ENCODE measurements at regions not wholly inside any gene's neighbourhood (a gene's known extent, or its start where the extent isn't known, plus 50 kb on each side); places are given as distances from the start of the nearest gene placed in this dataset.

- H3K27me3 Mint-ChIP-seq (ENCODE audit: low read depth), result no peaks in the 10 kb centered on the region
- H3K9me3 Mint-ChIP-seq, result peaks cover 9% of the 10 kb centered on the region
- ATAC-seq, result no peak
- no peak for TF ChIP-seq MAX (CRISPR knock-in tag; IDR thresholded peaks at IDR 0.05)
- TF ChIP-seq SMAD4 (CRISPR knock-in tag; IDR thresholded peaks at IDR 0.05), result no peak
- no peak for TF ChIP-seq ZNF263 (CRISPR knock-in tag; IDR thresholded peaks at IDR 0.05; ENCODE audit: low read depth)
- H3K36me3 Mint-ChIP-seq, result no peaks in the 10 kb centered on the region
- H3K4me1 Mint-ChIP-seq, result no peaks in the 10 kb centered on the region
- H3K27ac Mint-ChIP-seq, result no peak overlapping the region
- ChIA-PET CTCF (no interaction called here), POLR2A (no interaction called here)
- no peak for DNase-seq (ENCODE audit: low spot score)
- no peak overlapping the region for H3K4me3 Mint-ChIP-seq
These were observed 494.8 kb downstream of the TBC1D4 start for GRCh38 chr13:74987124-74987690.

- no peak for TF ChIP-seq ATF3 (CRISPR knock-in tag; conservative IDR thresholded peaks at IDR 0.05)
- no peak for TF ChIP-seq RELA (CRISPR knock-in tag; IDR thresholded peaks at IDR 0.05; ENCODE audit: borderline replicate concordance)
- TF ChIP-seq ZNF121 (CRISPR knock-in tag; IDR thresholded peaks at IDR 0.05), result no peak
- TF ChIP-seq SP1 (CRISPR knock-in tag; conservative IDR thresholded peaks at IDR 0.05), result no peak
- no peak for TF ChIP-seq SMAD4 (CRISPR knock-in tag; IDR thresholded peaks at IDR 0.05)
- TF ChIP-seq ELF4 (CRISPR knock-in tag; IDR thresholded peaks at IDR 0.05; ENCODE audit: low read depth), result no peak
- TF ChIP-seq ZNF263 (CRISPR knock-in tag; IDR thresholded peaks at IDR 0.05; ENCODE audit: low read depth), result no peak
- no peak for TF ChIP-seq GRHL2 (CRISPR knock-in tag; IDR thresholded peaks at IDR 0.05; ENCODE audit: insufficient replicate concordance, severe bottlenecking)
- TF ChIP-seq IRF2 (CRISPR knock-in tag; IDR thresholded peaks at IDR 0.05; ENCODE audit: borderline replicate concordance, low read depth), result no peak
- POLR2A ChIA-PET, result no interaction called here
- Mint-ChIP-seq H3K27me3 (ENCODE audit: low read depth) (no peaks in the 10 kb centered on the region), H3K27ac (no peak overlapping the region), H3K4me3 (no peak overlapping the region), H3K4me1 (no peaks in the 10 kb centered on the region), H3K36me3 (no peaks in the 10 kb centered on the region), H3K9me3 (peaks cover 9% of the 10 kb centered on the region)
- DNase-seq (ENCODE audit: low spot score), result no peak
- CTCF ChIA-PET, result no interaction called here
- no peak for ATAC-seq
These were observed 495.4 kb downstream of the TBC1D4 start for GRCh38 chr13:74986609-74987008.

GRCh38 chr13:74979703-74980102 lies 502.3 kb downstream of the TBC1D4 start:
- DNase-seq (ENCODE audit: low spot score) (no peak), ATAC-seq (no peak)
- Mint-ChIP-seq H3K4me3 (no peak overlapping the region), H3K27ac (no peak overlapping the region), H3K9me3 (peaks cover 5% of the 10 kb centered on the region), H3K4me1 (peaks cover 23% of the 10 kb centered on the region), H3K36me3 (no peaks in the 10 kb centered on the region), H3K27me3 (ENCODE audit: low read depth) (no peaks in the 10 kb centered on the region)
- CTCF ChIA-PET, result no interaction called here
- POLR2A ChIA-PET, result no interaction called here
- TF ChIP-seq USF2 (CRISPR knock-in tag; IDR thresholded peaks at IDR 0.05), result no peak
- no peak for TF ChIP-seq TEAD1 (CRISPR knock-in tag; IDR thresholded peaks at IDR 0.05)
- TF ChIP-seq ZNF281 (CRISPR knock-in tag; IDR thresholded peaks at IDR 0.05), result no peak
- no peak for TF ChIP-seq HMGA2 (CRISPR knock-in tag; IDR thresholded peaks at IDR 0.05)
- TF ChIP-seq ZNF138 (CRISPR knock-in tag; conservative IDR thresholded peaks at IDR 0.05), result no peak
- TF ChIP-seq E2F1 (CRISPR knock-in tag; IDR thresholded peaks at IDR 0.05), result no peak
- no peak for TF ChIP-seq E2F5 (CRISPR knock-in tag; IDR thresholded peaks at IDR 0.05)
- no peak for TF ChIP-seq ZNF423 (CRISPR knock-in tag; IDR thresholded peaks at IDR 0.05)
- no peak for TF ChIP-seq PREB (CRISPR knock-in tag; IDR thresholded peaks at IDR 0.05; ENCODE audit: borderline replicate concordance)
- no peak for TF ChIP-seq ZBTB21 (CRISPR knock-in tag; IDR thresholded peaks at IDR 0.05; ENCODE audit: borderline replicate concordance)
- no peak for TF ChIP-seq TEAD4 (CRISPR knock-in tag; IDR thresholded peaks at IDR 0.05)
- TF ChIP-seq GABPB1 (CRISPR knock-in tag; IDR thresholded peaks at IDR 0.05), result no peak
- no peak for TF ChIP-seq SP1 (CRISPR knock-in tag; conservative IDR thresholded peaks at IDR 0.05)
- TF ChIP-seq CBFB (CRISPR knock-in tag; IDR thresholded peaks at IDR 0.05; ENCODE audit: low read depth), result no peak
- TF ChIP-seq JAZF1 (CRISPR knock-in tag; IDR thresholded peaks at IDR 0.05), result no peak
- TF ChIP-seq IRF2 (CRISPR knock-in tag; IDR thresholded peaks at IDR 0.05; ENCODE audit: borderline replicate concordance, low read depth), result no peak
- no peak for TF ChIP-seq RELA (CRISPR knock-in tag; IDR thresholded peaks at IDR 0.05; ENCODE audit: borderline replicate concordance)

Data from WTC11 (cell line).